WTC11 (cell line): ENCODE measurements at regions not wholly inside any gene's neighbourhood (a gene's known extent, or its start where the extent isn't known, plus 50 kb on each side); places are given as distances from the start of the nearest gene placed in this dataset.

Experiments used
- ATAC-seq: fragments of 200-7000 bp; cut with Tn5 transposase; 2 replicates; pipeline ENCODE4 v1.10.0; 2021; ENCODE audit warnings: mild to moderate bottlenecking, moderate library complexity
- CTCF ChIA-PET: fragments of 300-600 bp; sonication (Branson Sonifier 250); formaldehyde crosslinking; loops from one replicate; lab custom pipeline; 2021; ENCODE audit warnings: antibody characterized with exemption; lab: Charles Lee
- POLR2A ChIA-PET: fragments of 350-600 bp; sonication (Branson Sonifier 250); formaldehyde crosslinking; loops from one replicate; lab custom pipeline; 2021; ENCODE audit warnings: antibody characterized with exemption; lab: Charles Lee
- DNase-seq: peaks from one replicate; pipeline ENCODE4 v3.0.0; 2021; ENCODE audit warnings: low spot score
- H3K27ac Mint-ChIP-seq: 2 replicates; pipeline ENCODE4 v1.8.0; 2021; ENCODE audit warnings: mixed read lengths
- H3K27me3 Mint-ChIP-seq: 2 replicates; pipeline ENCODE4 v1.8.0; 2021; ENCODE audit warnings: low read depth, mild to moderate bottlenecking, moderate library complexity, mixed read lengths
- H3K36me3 Mint-ChIP-seq: 2 replicates; pipeline ENCODE4 v1.8.0; 2021; ENCODE audit warnings: mixed read lengths
- H3K4me1 Mint-ChIP-seq: 2 replicates; pipeline ENCODE4 v1.8.0; 2022; ENCODE audit warnings: mixed read lengths
- H3K4me3 Mint-ChIP-seq: 2 replicates; pipeline ENCODE4 v1.8.0; 2021; ENCODE audit warnings: mild to moderate bottlenecking, moderate library complexity, mixed read lengths
- H3K9me3 Mint-ChIP-seq: 2 replicates; pipeline ENCODE4 v1.8.0; 2021; ENCODE audit warnings: mixed read lengths
- AR ChIP-seq: fragments of 250-450 bp; sonication (Bioruptor Pico); IDR thresholded peaks from 2 replicates; pipeline ENCODE4 v1.9.0; 2021; ENCODE audit warnings: mild to moderate bottlenecking
- ATF3 ChIP-seq: sonication (generic); formaldehyde crosslinking; conservative IDR thresholded peaks from 2 replicates; pipeline ENCODE4 v1.8.1; 2022; ENCODE audit warnings: mild to moderate bottlenecking, missing genetic modification reagents
- CREB1 ChIP-seq: sonication (generic); formaldehyde crosslinking; IDR thresholded peaks from 2 replicates; pipeline ENCODE4 v1.8.0; 2023; ENCODE audit warnings: mild to moderate bottlenecking, missing genetic modification reagents
- ELF4 ChIP-seq: sonication (generic); formaldehyde crosslinking; IDR thresholded peaks from 2 replicates; pipeline ENCODE4 v1.8.1; 2022; ENCODE audit warnings: low read depth, mild to moderate bottlenecking, moderate library complexity, missing genetic modification reagents
- ETV6 ChIP-seq: sonication (generic); formaldehyde crosslinking; IDR thresholded peaks from 2 replicates; pipeline ENCODE4 v1.8.1; 2022; ENCODE audit warnings: mild to moderate bottlenecking, missing genetic modification reagents
- GRHL2 ChIP-seq: fragments of 250-450 bp; sonication (Bioruptor Pico); IDR thresholded peaks from 2 replicates; pipeline ENCODE4 v1.8.0; 2022; ENCODE audit warnings: mild to moderate bottlenecking, moderate library complexity; ENCODE audit not compliant: insufficient replicate concordance, severe bottlenecking
- GTF2I ChIP-seq: fragments of 250-450 bp; sonication (Bioruptor Pico); conservative IDR thresholded peaks from 2 replicates; pipeline ENCODE4 v1.4.0; 2021; ENCODE audit warnings: mild to moderate bottlenecking
- JAZF1 ChIP-seq: fragments of 250-450 bp; sonication (Bioruptor Pico); IDR thresholded peaks from 2 replicates; pipeline ENCODE4 v1.9.0; 2021; ENCODE audit warnings: moderate library complexity, mild to moderate bottlenecking, inconsistent platforms
- KAT7 ChIP-seq: sonication (generic); formaldehyde crosslinking; IDR thresholded peaks from 2 replicates; pipeline ENCODE4 v1.8.1; 2023; ENCODE audit warnings: missing genetic modification reagents, mild to moderate bottlenecking, borderline replicate concordance
- NFE2L1 ChIP-seq: sonication (generic); formaldehyde crosslinking; IDR thresholded peaks from 2 replicates; pipeline ENCODE4 v1.8.1; 2023; ENCODE audit warnings: missing genetic modification reagents
- PRDM15 ChIP-seq: sonication (generic); formaldehyde crosslinking; IDR thresholded peaks from 2 replicates; pipeline ENCODE4 v1.8.0; 2022; ENCODE audit warnings: missing genetic modification reagents
- PRRX2 ChIP-seq: fragments of 250-450 bp; sonication (Bioruptor Pico); IDR thresholded peaks from 2 replicates; pipeline ENCODE4 v1.8.0; 2021; ENCODE audit warnings: mild to moderate bottlenecking
- RELA ChIP-seq: sonication (generic); formaldehyde crosslinking; IDR thresholded peaks from 2 replicates; pipeline ENCODE4 v1.8.1; 2022; ENCODE audit warnings: missing genetic modification reagents, mild to moderate bottlenecking, borderline replicate concordance
- STAT6 ChIP-seq: sonication (generic); formaldehyde crosslinking; conservative IDR thresholded peaks from 2 replicates; pipeline ENCODE4 v1.8.1; 2023; ENCODE audit warnings: mild to moderate bottlenecking, low read depth, missing genetic modification reagents, moderate library complexity
- TEAD4 ChIP-seq: sonication (generic); formaldehyde crosslinking; IDR thresholded peaks from 2 replicates; pipeline ENCODE4 v1.8.0; 2022; ENCODE audit warnings: mild to moderate bottlenecking, missing genetic modification reagents
- TP53 ChIP-seq: sonication (generic); formaldehyde crosslinking; IDR thresholded peaks from 2 replicates; pipeline ENCODE4 v1.8.1; 2023; ENCODE audit warnings: mild to moderate bottlenecking, missing genetic modification reagents
- ZBTB21 ChIP-seq: sonication (generic); formaldehyde crosslinking; IDR thresholded peaks from 2 replicates; pipeline ENCODE4 v1.8.1; 2023; ENCODE audit warnings: mild to moderate bottlenecking, missing genetic modification reagents, borderline replicate concordance
- ZMAT4 ChIP-seq: fragments of 250-450 bp; sonication (Bioruptor Pico); IDR thresholded peaks from 2 replicates; pipeline ENCODE4 v1.9.0; 2021; ENCODE audit warnings: mild to moderate bottlenecking
- ZNF219 ChIP-seq: sonication (generic); formaldehyde crosslinking; IDR thresholded peaks from 2 replicates; pipeline ENCODE4 v1.8.0; 2023; ENCODE audit warnings: missing genetic modification reagents, mild to moderate bottlenecking, borderline replicate concordance
- ZNF263 ChIP-seq: sonication (generic); formaldehyde crosslinking; IDR thresholded peaks from 2 replicates; pipeline ENCODE4 v1.8.1; 2022; ENCODE audit warnings: low read depth, mild to moderate bottlenecking, moderate library complexity, missing genetic modification reagents
- ZNF281 ChIP-seq: sonication (generic); formaldehyde crosslinking; IDR thresholded peaks from 2 replicates; pipeline ENCODE4 v1.8.0; 2023; ENCODE audit warnings: mild to moderate bottlenecking, missing genetic modification reagents
- ZNF423 ChIP-seq: fragments of 250-450 bp; sonication (Bioruptor Pico); IDR thresholded peaks from 2 replicates; pipeline ENCODE4 v2.1.2; 2022; ENCODE audit warnings: mild to moderate bottlenecking, moderate library complexity
- ZNF512 ChIP-seq: sonication (generic); formaldehyde crosslinking; IDR thresholded peaks from 2 replicates; pipeline ENCODE4 v1.8.1; 2022; ENCODE audit warnings: missing genetic modification reagents, borderline replicate concordance

- DNase-seq, result no peak
- no peak for ATAC-seq
- ChIA-PET CTCF (no interaction called here), POLR2A (no interaction called here)
- H3K27me3 Mint-ChIP-seq, result no peaks in the 10 kb centered on the region
- TF ChIP-seq GTF2I (CRISPR knock-in tag) (no peak), ZNF263 (CRISPR knock-in tag) (no peak), ZBTB21 (no peak), JAZF1 (CRISPR knock-in tag) (no peak), CREB1 (CRISPR knock-in tag) (no peak), ETV6 (CRISPR knock-in tag) (no peak), ELF4 (no peak), KAT7 (CRISPR knock-in tag) (no peak), NFE2L1 (CRISPR knock-in tag) (no peak)
- H3K4me1 Mint-ChIP-seq, result peaks cover 3% of the 10 kb centered on the region; the same call in 1 of the 2 replicates
- no peaks in the 10 kb centered on the region for H3K36me3 Mint-ChIP-seq
- H3K9me3 Mint-ChIP-seq, result no peaks in the 10 kb centered on the region
- no peak overlapping the region for H3K27ac Mint-ChIP-seq
- no peak overlapping the region for H3K4me3 Mint-ChIP-seq
These were observed 193.1 kb downstream of the KCTD12 start for GRCh38 chr13:76693086-76693485.

- POLR2A ChIA-PET, result no interaction called here
- H3K27ac Mint-ChIP-seq, result no peak overlapping the region
- ATAC-seq (no peak), DNase-seq (no peak)
- no peaks in the 10 kb centered on the region for H3K36me3 Mint-ChIP-seq
- CTCF ChIA-PET, result no interaction called here
- H3K4me3 Mint-ChIP-seq, result no peak overlapping the region
- no peaks in the 10 kb centered on the region for H3K27me3 Mint-ChIP-seq
- H3K9me3 Mint-ChIP-seq, result no peaks in the 10 kb centered on the region
- H3K4me1 Mint-ChIP-seq, result peaks cover 7% of the 10 kb centered on the region
- TF ChIP-seq RELA (CRISPR knock-in tag), result no peak
- no peak for TF ChIP-seq ZNF281 (CRISPR knock-in tag)
- TF ChIP-seq TEAD4 (CRISPR knock-in tag), result no peak
- no peak for TF ChIP-seq PRDM15 (CRISPR knock-in tag)
- TF ChIP-seq ATF3, result no peak
- no peak for TF ChIP-seq GRHL2 (CRISPR knock-in tag)
- no peak for TF ChIP-seq ZNF512
- TF ChIP-seq TP53 (CRISPR knock-in tag), result no peak
- TF ChIP-seq ZNF423 (CRISPR knock-in tag), result no peak
- no peak for TF ChIP-seq ZMAT4 (CRISPR knock-in tag)
- TF ChIP-seq GTF2I (CRISPR knock-in tag), result no peak
- TF ChIP-seq PRRX2 (CRISPR knock-in tag), result no peak
- TF ChIP-seq STAT6, result no peak
- no peak for TF ChIP-seq ZNF219 (CRISPR knock-in tag)
- TF ChIP-seq AR (CRISPR knock-in tag), result no peak
These were observed 193.9 kb downstream of the KCTD12 start for GRCh38 chr13:76692346-76692745.
